HEK293 (cell line): ENCODE measurements at regions not wholly inside any gene's neighbourhood (a gene's known extent, or its start where the extent isn't known, plus 50 kb on each side); places are given as distances from the start of the nearest gene placed in this dataset.

Experiments
- CTCF ChIA-PET: fragments of 350-600 bp; formaldehyde crosslinking; extraction: SDS; loops from one replicate; lab custom pipeline; 2021; ENCODE audit warnings: antibody characterized with exemption; lab: Yijun Ruan, JAX
- POLR2A ChIA-PET: fragments of 300-600 bp; formaldehyde crosslinking; extraction: SDS; loops from one replicate; lab custom pipeline; 2020; ENCODE audit warnings: antibody characterized with exemption, inconsistent platforms; lab: Yijun Ruan, JAX
- H3K27ac ChIP-seq: fragments of 200-500 bp; sonication (Bioruptor generic); 2 replicates; pipeline ENCODE4 v1.5.1; 2014; ENCODE audit warnings: low read depth, low read length, control low read depth, inconsistent platforms; ENCODE audit errors: extremely low read depth
- H3K36me3 ChIP-seq, 2 experiments: fragments of 200-500 bp in 1 of 2; sonication (Bioruptor generic) in 1 of 2; 1 replicate in 1 of 2; 2 replicates in 1 of 2; pipeline ENCODE4 v1.5.1; 2014 to 2017; ENCODE audit warnings: inconsistent platforms in 2 of 2, low read length in 2 of 2; ENCODE audit not compliant: control insufficient read depth in 2 of 2, insufficient read depth in 1 of 2
- H3K4me1 ChIP-seq: fragments of 200-500 bp; sonication (Bioruptor generic); 2 replicates; pipeline ENCODE4 v1.5.1; 2014; ENCODE audit warnings: mild to moderate bottlenecking, low read length, inconsistent platforms; ENCODE audit not compliant: control insufficient read depth, insufficient read depth
- H3K4me3 ChIP-seq: 2 replicates; pipeline ENCODE4 v1.5.1; 2011; ENCODE audit warnings: low read depth, mild to moderate bottlenecking, control low read depth, low read length, moderate library complexity
- H3K9me3 ChIP-seq: fragments of 200-500 bp; sonication (Bioruptor generic); 2 replicates; pipeline ENCODE4 v1.5.1; 2014; ENCODE audit warnings: low read depth, low read length, inconsistent platforms; ENCODE audit not compliant: control insufficient read depth, insufficient read depth
- ATF2 ChIP-seq: fragments of 450-650 bp; formaldehyde crosslinking; IDR thresholded peaks from 2 replicates; pipeline ENCODE4 v1.5.1; 2016; ENCODE audit warnings: missing biosample characterization, missing genetic modification characterization, low read depth
- BCL6B ChIP-seq: fragments of 450-650 bp; formaldehyde crosslinking; IDR thresholded peaks from 2 replicates; pipeline ENCODE4 v1.5.1; 2017; ENCODE audit warnings: missing biosample characterization, missing genetic modification characterization
- KLF8 ChIP-seq: fragments of 450-650 bp; formaldehyde crosslinking; IDR thresholded peaks from 2 replicates; pipeline ENCODE4 v1.5.1; 2016; ENCODE audit warnings: missing biosample characterization, missing genetic modification characterization
- PRDM1 ChIP-seq: fragments of 450-650 bp; formaldehyde crosslinking; IDR thresholded peaks from 2 replicates; pipeline ENCODE4; 2016; ENCODE audit warnings: missing biosample characterization, missing genetic modification characterization
- PRDM10 ChIP-seq: fragments of 450-650 bp; formaldehyde crosslinking; IDR thresholded peaks from 2 replicates; pipeline ENCODE4 v1.5.1; 2016; ENCODE audit warnings: missing biosample characterization, missing genetic modification characterization
- ZBTB1 ChIP-seq: fragments of 450-650 bp; formaldehyde crosslinking; IDR thresholded peaks from 2 replicates; pipeline ENCODE4 v1.5.1; 2016; ENCODE audit warnings: missing biosample characterization, missing genetic modification characterization
- ZBTB8A ChIP-seq: fragments of 450-650 bp; formaldehyde crosslinking; IDR thresholded peaks from 2 replicates; pipeline ENCODE4 v1.5.1; 2016; ENCODE audit warnings: missing biosample characterization, missing genetic modification characterization
- ZEB2 ChIP-seq: fragments of 450-650 bp; formaldehyde crosslinking; IDR thresholded peaks from 2 replicates; pipeline ENCODE4 v1.5.1; 2016; ENCODE audit warnings: missing biosample characterization, missing genetic modification characterization
- ZNF10 ChIP-seq: fragments of 450-650 bp; formaldehyde crosslinking; IDR thresholded peaks from 2 replicates; pipeline ENCODE4 v1.5.1; 2017; ENCODE audit warnings: missing biosample characterization, missing genetic modification characterization
- ZNF311 ChIP-seq: fragments of 450-650 bp; formaldehyde crosslinking; IDR thresholded peaks from 2 replicates; pipeline ENCODE4 v1.5.1; 2017; ENCODE audit warnings: missing biosample characterization, missing genetic modification characterization, borderline replicate concordance
- ZNF354C ChIP-seq: fragments of 450-650 bp; formaldehyde crosslinking; IDR thresholded peaks from 2 replicates; pipeline ENCODE4 v1.5.1; 2016; ENCODE audit warnings: missing biosample characterization, missing genetic modification characterization, low read depth, borderline replicate concordance
- ZNF488 ChIP-seq: fragments of 450-650 bp; formaldehyde crosslinking; IDR thresholded peaks from 2 replicates; pipeline ENCODE4 v1.5.1; 2016; ENCODE audit warnings: missing biosample characterization, missing genetic modification characterization
- ZNF513 ChIP-seq: fragments of 450-650 bp; IDR thresholded peaks from 2 replicates; pipeline ENCODE4 v1.5.1; 2018; ENCODE audit warnings: missing biosample characterization, missing genetic modification characterization
- ZNF664 ChIP-seq: fragments of 450-650 bp; formaldehyde crosslinking; IDR thresholded peaks from 2 replicates; pipeline ENCODE4 v1.5.1; 2016; ENCODE audit warnings: missing biosample characterization, missing genetic modification characterization

- H3K36me3 ChIP-seq = no peaks in the 10 kb centered on the region
- CTCF ChIA-PET = interaction anchor here (0.7 to 3.4 kb wide), 4 partner anchors 9 to 292 kb away, joined by 3 to 12 read pairs (median 3); no protein-coding TSS in a partner anchor
- H3K4me3 ChIP-seq = no peak overlapping the region
- no peaks in the 10 kb centered on the region for H3K9me3 ChIP-seq
- no peaks in the 10 kb centered on the region; the same call in 1 of the 2 replicates for H3K4me1 ChIP-seq
- TF ChIP-seq ZNF664 (tag by site-specific recombination) = peak; percentile 41; the same call in 1 of the 2 replicates
- TF ChIP-seq ZNF513 (tag by site-specific recombination) = no peak
- no peak for TF ChIP-seq ZNF354C (tag by site-specific recombination)
- POLR2A ChIA-PET = no interaction called here
- no peak overlapping the region for H3K27ac ChIP-seq
These were observed 80.2 kb downstream of the RPLP1 start for GRCh38 chr15:69532856-69533255.

- no peak overlapping the region for H3K4me3 ChIP-seq
- H3K4me1 ChIP-seq = no peaks in the 10 kb centered on the region; the same call in 1 of the 2 replicates
- no peak for TF ChIP-seq ZNF488 (tag by site-specific recombination)
- no peak for TF ChIP-seq ZNF311
- ChIA-PET CTCF (interaction anchor here (1.1 kb wide), 1 partner anchor 10 kb away, joined by 3 read pairs; no protein-coding TSS in a partner anchor), POLR2A (no interaction called here)
- H3K36me3 ChIP-seq = no peaks in the 10 kb centered on the region
- no peak overlapping the region for H3K27ac ChIP-seq
- no peaks in the 10 kb centered on the region for H3K9me3 ChIP-seq
These were observed 80.9 kb downstream of the RPLP1 start for GRCh38 chr15:69533522-69533921.

GRCh38 chr15:69535101-69535638 is 82.6 kb downstream of the RPLP1 start:
- no peaks in the 10 kb centered on the region for H3K36me3 ChIP-seq
- ChIA-PET POLR2A (no interaction called here), CTCF (interaction anchor here (0.6 to 1.1 kb wide), 2 partner anchors 8 to 11 kb away, joined by 3 to 4 read pairs; no protein-coding TSS in a partner anchor)
- no peak for TF ChIP-seq BCL6B (tag by site-specific recombination)
- no peak for TF ChIP-seq ATF2 (tag by site-specific recombination)
- TF ChIP-seq PRDM1 (tag by site-specific recombination) = peak; percentile 74; the same call in 1 of the 2 replicates
- TF ChIP-seq ZBTB1 = no peak
- TF ChIP-seq ZBTB8A (tag by site-specific recombination) = no peak
- no peak overlapping the region for H3K4me3 ChIP-seq
- no peak overlapping the region for H3K27ac ChIP-seq
- no peaks in the 10 kb centered on the region for H3K9me3 ChIP-seq
- no peaks in the 10 kb centered on the region; the same call in 1 of the 2 replicates for H3K4me1 ChIP-seq

GRCh38 chr15:69535998-69536397 is 83.4 kb downstream of the RPLP1 start:
- Histone ChIP-seq H3K27ac (no peak overlapping the region), H3K4me3 (no peak overlapping the region), H3K4me1 (no peaks in the 10 kb centered on the region; the same call in 1 of the 2 replicates), H3K36me3 (no peaks in the 10 kb centered on the region), H3K9me3 (no peaks in the 10 kb centered on the region)
- ChIA-PET POLR2A (no interaction called here), CTCF (interaction anchor here (1.1 kb wide), 1 partner anchor 12 kb away, joined by 4 read pairs; no protein-coding TSS in a partner anchor)
- TF ChIP-seq PRDM10 (tag by site-specific recombination) (peak; percentile 44), BCL6B (tag by site-specific recombination) (no peak), ZNF10 (tag by site-specific recombination) (no peak), KLF8 (tag by site-specific recombination) (no peak), ZEB2 (no peak)
